GM12873 (cell line): ENCODE measurements at regions not wholly inside any gene's neighbourhood (a gene's known extent, or its start where the extent isn't known, plus 50 kb on each side); places are given as distances from the start of the nearest gene placed in this dataset.

ENCODE experiments used
- TF ChIP-seq, protein P1 (sequence below): IDR thresholded peaks from 2 replicates; pipeline ENCODE4 v1.5.1; 2012; ENCODE audit warnings: low read depth, mild to moderate bottlenecking, moderate library complexity, low read length, control low read depth; ENCODE audit not compliant: insufficient read depth; ENCODE audit errors: missing control alignments

DNA sequence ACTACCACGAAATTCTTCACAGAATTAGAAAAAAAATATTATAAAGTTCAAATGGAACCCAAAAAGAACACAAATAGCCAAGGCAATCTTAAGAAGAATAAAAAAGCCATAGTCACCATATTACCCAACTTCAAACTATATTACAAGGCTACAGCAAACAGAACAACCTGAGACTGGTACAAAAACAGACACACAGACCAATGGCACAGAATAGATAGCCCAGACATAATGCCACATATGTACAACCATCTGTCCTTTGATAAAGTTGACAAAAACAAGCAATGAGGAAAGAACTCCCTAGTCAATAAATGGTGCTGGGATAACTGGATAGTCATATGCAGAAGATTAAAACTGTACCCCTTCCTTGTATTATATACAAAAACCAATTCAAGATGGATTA lies 808.5 kb upstream of the ZWINT start:
- TF ChIP-seq, protein P1, sequence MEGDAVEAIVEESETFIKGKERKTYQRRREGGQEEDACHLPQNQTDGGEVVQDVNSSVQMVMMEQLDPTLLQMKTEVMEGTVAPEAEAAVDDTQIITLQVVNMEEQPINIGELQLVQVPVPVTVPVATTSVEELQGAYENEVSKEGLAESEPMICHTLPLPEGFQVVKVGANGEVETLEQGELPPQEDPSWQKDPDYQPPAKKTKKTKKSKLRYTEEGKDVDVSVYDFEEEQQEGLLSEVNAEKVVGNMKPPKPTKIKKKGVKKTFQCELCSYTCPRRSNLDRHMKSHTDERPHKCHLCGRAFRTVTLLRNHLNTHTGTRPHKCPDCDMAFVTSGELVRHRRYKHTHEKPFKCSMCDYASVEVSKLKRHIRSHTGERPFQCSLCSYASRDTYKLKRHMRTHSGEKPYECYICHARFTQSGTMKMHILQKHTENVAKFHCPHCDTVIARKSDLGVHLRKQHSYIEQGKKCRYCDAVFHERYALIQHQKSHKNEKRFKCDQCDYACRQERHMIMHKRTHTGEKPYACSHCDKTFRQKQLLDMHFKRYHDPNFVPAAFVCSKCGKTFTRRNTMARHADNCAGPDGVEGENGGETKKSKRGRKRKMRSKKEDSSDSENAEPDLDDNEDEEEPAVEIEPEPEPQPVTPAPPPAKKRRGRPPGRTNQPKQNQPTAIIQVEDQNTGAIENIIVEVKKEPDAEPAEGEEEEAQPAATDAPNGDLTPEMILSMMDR, result no peak

DNA sequence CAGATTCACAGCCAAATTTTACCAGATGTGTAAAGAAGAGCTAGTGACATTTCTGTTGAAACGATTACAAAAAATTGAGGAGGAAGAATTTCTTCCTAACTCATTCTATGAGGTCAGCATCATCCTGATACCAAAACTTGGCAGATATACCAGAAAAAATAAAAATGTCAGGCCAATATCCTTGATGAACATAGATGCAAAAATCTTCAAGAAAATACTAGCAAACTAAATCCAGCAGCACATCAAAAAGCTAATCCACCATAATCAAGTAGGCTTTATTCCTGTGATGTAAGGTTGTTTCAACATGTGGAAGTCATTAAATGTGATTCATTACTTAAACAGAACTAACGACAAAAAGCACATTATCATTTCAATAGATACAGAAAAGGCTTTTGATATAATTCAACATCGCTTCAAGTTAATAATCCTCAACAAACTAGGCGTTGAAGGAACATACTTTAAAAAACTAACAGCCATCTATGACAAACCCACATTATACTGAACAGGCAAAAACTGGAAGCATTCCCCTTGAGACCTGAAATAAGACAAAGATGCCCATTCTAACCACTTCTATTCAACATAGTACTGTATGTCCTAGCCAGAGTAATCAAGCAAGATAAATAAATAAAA lies 807.7 kb upstream of the ZWINT start:
- TF ChIP-seq, protein P1, result no peak

DNA sequence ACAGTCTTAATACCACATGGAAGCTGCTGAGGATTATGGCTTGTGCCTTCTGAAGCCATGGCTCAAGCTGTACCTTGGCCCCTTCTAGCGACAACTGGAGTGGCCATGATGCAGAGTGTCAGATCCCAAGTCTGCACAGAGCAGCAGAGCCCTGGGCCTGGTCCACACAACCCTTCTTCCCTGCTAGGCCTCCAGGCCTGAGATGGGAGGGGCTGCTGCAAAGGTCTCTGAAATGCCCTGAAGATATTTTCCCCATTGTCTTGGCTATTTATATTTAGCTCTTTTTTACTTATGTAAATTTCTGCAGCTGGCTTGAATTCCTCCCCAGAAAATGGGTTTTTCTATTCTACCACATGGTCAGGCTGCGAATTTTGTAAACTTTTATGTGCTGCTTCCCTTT lies 804.6 kb upstream of the ZWINT start:
- TF ChIP-seq, protein P1, result no peak

DNA sequence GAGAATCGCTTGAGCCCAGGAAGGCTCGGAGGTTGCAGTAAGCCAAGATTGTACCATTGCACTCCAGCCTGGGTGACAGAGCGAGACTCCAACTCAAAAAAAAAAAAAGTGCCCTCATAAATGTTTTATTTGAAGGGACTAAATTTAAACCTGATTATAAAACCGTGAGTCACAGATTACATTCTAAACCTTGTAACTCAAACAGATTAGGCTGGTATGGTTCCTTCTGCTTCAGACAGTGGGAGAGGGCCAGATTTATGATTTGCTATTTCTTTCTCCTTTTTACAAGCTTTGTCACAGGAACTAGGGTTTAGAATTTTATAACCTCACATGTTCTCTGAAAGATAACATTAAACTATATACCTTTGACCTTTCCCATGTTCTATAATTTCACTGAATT lies 801.2 kb upstream of the ZWINT start:
- TF ChIP-seq, protein P1, result no peak

DNA sequence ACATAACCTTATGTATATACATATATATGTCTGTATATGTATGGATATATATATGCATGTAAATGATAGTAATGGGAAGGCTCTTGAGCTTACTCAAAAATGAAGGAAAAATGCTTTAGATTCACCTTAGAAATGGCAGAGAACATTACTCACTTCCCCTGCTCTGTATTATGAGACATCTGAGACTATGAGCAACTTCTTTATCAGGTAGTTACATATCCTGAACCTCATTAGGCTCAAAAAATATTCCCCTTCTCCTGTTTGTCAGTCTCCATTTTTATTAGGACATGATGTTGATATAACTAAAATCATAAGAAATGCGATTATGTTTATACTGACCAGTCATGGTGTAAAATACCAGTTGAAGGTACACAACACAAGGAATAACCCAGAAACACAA lies 800.1 kb upstream of the ZWINT start:
- TF ChIP-seq, protein P1, result no peak

DNA sequence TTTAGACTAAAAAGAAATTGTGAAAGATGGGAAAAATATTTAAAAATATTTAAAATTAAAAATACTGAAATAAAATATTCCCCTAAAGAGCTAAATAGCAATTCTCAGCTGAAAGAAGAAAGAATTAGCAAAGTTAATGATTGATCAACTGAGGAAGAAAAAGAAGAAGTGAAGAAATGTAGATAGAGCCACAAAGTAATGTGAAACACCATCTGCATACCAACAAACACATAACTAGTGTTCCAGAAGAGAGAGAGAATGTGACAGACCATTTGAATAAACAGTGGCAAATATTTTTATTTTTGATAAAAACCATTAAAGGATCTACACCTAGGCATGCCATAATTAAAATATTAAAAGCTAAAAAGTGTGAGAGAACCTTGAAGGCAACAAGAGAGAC lies 784.5 kb upstream of the ZWINT start:
- TF ChIP-seq, protein P1, result no peak

DNA sequence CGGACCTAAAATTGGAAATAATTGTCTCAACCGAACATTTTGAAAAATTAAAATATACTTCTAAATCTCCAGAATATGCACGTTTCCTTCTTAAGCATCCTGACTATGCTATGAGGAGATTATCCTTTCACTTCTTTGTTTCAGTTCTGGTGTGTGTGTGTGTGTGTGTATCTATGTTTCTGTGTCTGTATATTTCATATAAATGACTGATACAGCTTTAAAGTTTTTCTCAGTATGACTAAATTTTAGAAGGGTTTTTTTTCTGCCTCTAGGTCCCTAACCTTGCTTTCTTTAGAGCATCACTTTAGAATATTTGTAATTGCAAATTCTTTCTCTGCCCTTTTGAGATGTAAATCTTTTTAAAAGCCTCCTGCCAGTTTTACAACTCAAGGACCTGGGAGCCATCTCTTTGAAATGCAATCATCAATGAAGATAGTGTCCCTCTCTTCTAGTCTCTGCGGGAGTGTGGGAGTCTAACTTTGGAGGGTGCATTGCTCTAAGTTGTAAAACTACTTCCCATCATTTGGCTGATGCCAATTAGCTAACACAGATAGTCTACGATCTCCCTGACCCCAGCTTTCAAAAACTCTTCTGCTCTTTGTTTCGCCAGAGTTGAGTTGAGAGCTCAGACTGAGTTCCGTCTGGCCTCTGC lies 782.0 kb upstream of the ZWINT start:
- TF ChIP-seq, protein P1, result no peak
